Ovary (tissue), 7 donors: ENCODE measurements at regions not wholly inside any gene's neighbourhood (a gene's known extent, or its start where the extent isn't known, plus 50 kb on each side); places are given as distances from the start of the nearest gene placed in this dataset.

ENCODE experiments used
- DNase-seq, 5 donors: peaks; one replicate each; pipeline ENCODE4 v3.0.0-alpha.2; 2019 to 2020
- H3K27ac ChIP-seq, 2 donors: fragments of 200-600 bp; one replicate each; pipeline versions ENCODE4 v1.5.1 to v1.8.0; 2019 to 2022
- H3K27me3 ChIP-seq: fragments of 200-600 bp; one replicate; pipeline ENCODE4 v1.8.0; 2022
- H3K36me3 ChIP-seq: fragments of 200-600 bp; sonication (generic); one replicate; pipeline ENCODE4 v1.5.1; 2019
- H3K4me1 ChIP-seq: one replicate; pipeline ENCODE4 v1.8.1; 2013; ENCODE audit warnings: mild to moderate bottlenecking, moderate library complexity; ENCODE audit not compliant: insufficient read depth
- H3K4me3 ChIP-seq: fragments of 200-600 bp; sonication (generic); one replicate; pipeline ENCODE4 v1.5.1; 2017
- H3K9me3 ChIP-seq, 2 donors: fragments of 200-600 bp in 1 of 2; sonication (generic) in 1 of 2; one replicate each; pipeline versions ENCODE4 v1.5.1 to v1.8.1; 2013 to 2019; ENCODE audit warnings: mild to moderate bottlenecking in 1 of 2, moderate library complexity in 1 of 2
- EP300 ChIP-seq: sonication (generic); formaldehyde crosslinking; IDR thresholded peaks from one replicate; pipeline ENCODE4 v1.6.1; 2017; ENCODE audit warnings: antibody characterized with exemption
- POLR2A ChIP-seq: fragments of 450-650 bp; IDR thresholded peaks from one replicate; pipeline ENCODE4 v1.6.1; 2017; ENCODE audit warnings: antibody characterized with exemption, mild to moderate bottlenecking, moderate library complexity
- WGBS, 3 donors: extraction: QIAGEN DNeasy Blood & Tissue Kit in 1 of 3; methylation state at CpG; one replicate each; pipeline versions ENCODE4 v1.1.5 to v1.1.7; 2013 to 2017; 5-methylcytosine and 5-hydroxymethylcytosine counted together
- intact Hi-C, 4 donors: fragments of 100-400 bp; cut with DNase I; formaldehyde crosslinking; loops; one replicate each; pipeline versions ENCODE4 v1.11.0 to v1.15.1; 2022 to 2023
- TF ChIP-seq, protein P1 (sequence below), 3 donors: fragments of 450-650 bp in 2 of 3; fragments of 200-600 bp in 1 of 3; IDR thresholded peaks; one replicate each; pipeline versions ENCODE4 v1.5.1 to v1.8.0; 2016 to 2022; ENCODE audit warnings: antibody characterized with exemption in 3 of 3, mild to moderate bottlenecking in 1 of 3
- donor health status: DM: no; HTN: no; CAD: no; lungs with moderate emphysema.
- donor health status: DM: no; HTN: no; CAD: no.
- donor health status: Bipolar disorder and iron deficiency.
- donor health status: DM: no; HTN: no; CAD: no.
- donor health status: DM: yes; HTN: yes; CAD: no.

DNA sequence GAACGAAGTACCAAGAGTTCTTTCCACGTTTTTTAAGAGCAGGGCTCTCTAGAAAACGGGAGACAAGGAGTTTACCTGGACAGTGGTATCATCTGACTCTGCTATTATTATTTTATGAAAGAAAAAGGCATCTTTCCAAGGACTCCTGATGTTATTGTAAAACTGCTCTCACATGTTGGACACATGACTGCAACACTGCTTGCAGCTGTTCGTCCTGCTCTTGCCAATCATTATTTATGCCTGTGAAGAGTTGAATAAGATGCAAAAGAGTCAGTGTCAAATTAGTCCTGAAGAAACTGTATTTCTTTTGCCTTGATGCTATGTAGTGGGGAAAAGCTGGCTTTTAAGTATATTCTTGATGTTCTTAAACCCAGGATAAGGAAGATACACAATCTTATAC lies 284.5 kb upstream of the PTGER4 start:
- Histone ChIP-seq H3K36me3 (no peaks in the 10 kb centered on the region), H3K27ac (no peak overlapping the region), H3K9me3 (no peaks in the 10 kb centered on the region), H3K4me3 (no peak overlapping the region), H3K4me1 (no peaks in the 10 kb centered on the region), H3K27me3 (no peaks in the 10 kb centered on the region)
- no peak for DNase-seq
- TF ChIP-seq EP300 (no peak), POLR2A (no peak)
- TF ChIP-seq, protein P1, sequence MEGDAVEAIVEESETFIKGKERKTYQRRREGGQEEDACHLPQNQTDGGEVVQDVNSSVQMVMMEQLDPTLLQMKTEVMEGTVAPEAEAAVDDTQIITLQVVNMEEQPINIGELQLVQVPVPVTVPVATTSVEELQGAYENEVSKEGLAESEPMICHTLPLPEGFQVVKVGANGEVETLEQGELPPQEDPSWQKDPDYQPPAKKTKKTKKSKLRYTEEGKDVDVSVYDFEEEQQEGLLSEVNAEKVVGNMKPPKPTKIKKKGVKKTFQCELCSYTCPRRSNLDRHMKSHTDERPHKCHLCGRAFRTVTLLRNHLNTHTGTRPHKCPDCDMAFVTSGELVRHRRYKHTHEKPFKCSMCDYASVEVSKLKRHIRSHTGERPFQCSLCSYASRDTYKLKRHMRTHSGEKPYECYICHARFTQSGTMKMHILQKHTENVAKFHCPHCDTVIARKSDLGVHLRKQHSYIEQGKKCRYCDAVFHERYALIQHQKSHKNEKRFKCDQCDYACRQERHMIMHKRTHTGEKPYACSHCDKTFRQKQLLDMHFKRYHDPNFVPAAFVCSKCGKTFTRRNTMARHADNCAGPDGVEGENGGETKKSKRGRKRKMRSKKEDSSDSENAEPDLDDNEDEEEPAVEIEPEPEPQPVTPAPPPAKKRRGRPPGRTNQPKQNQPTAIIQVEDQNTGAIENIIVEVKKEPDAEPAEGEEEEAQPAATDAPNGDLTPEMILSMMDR (IDR thresholded peaks at IDR 0.05): no peak
- intact Hi-C loops: no loop called here
- 15 to 37% (median 17%) methylated on average over 4 of the region's 4 CpGs for WGBS, 3 donors

DNA sequence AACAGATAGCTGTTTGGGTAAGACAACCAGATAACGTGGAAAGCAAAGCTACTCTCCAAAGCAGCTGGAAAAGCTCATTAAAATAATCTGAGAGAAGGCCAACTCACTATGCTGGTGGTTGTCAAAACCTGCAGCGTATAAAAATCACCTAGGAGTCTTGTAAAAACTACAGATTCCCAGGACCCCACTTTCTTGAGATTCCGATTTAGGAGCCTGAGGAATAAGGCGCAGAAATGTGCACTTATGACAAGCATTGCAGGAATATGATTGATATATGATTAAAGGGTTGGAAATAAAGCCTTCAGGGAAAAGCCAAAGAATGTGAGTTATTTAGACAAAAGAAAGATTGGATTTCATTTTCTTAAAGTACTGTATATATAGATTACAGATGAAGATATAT lies 285.0 kb upstream of the PTGER4 start:
- Histone ChIP-seq H3K27me3 (no peaks in the 10 kb centered on the region), H3K4me3 (no peak overlapping the region), H3K36me3 (no peaks in the 10 kb centered on the region), H3K4me1 (no peaks in the 10 kb centered on the region), H3K9me3 (no peaks in the 10 kb centered on the region), H3K27ac (no peak overlapping the region)
- 34 to 56% (median 37%) methylated on average over 4 of the region's 4 CpGs for WGBS, 3 donors
- DNase-seq: no peak
- intact Hi-C loops: no loop called here
- TF ChIP-seq POLR2A: no peak
- no peak for TF ChIP-seq EP300
- TF ChIP-seq, protein P1 (IDR thresholded peaks at IDR 0.05): no peak

DNA sequence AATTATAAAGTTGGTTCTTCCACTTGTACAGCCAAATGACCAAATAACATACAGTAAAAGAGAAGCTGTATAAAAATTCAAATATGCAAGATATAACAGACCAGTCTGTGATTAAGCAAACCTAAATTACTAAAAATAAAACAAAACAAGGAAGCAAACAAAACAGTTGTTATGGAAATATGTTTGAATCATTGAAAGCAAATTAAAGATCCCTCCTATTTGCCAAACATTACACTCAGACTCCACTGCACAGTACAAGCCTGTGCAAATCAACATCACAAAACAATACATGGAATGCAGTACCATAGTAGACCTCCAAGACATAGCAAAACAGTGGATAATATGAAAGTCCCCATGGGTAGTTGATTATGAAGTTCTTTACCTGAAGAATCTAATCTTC lies 288.1 kb upstream of the PTGER4 start:
- H3K27me3 ChIP-seq: no peaks in the 10 kb centered on the region
- TF ChIP-seq POLR2A (no peak), EP300 (no peak)
- TF ChIP-seq, protein P1 (IDR thresholded peaks at IDR 0.05): no peak
- H3K9me3 ChIP-seq: no peaks in the 10 kb centered on the region
- no peak overlapping the region for H3K27ac ChIP-seq
- no peaks in the 10 kb centered on the region for H3K36me3 ChIP-seq
- H3K4me1 ChIP-seq: no peaks in the 10 kb centered on the region
- H3K4me3 ChIP-seq: no peak overlapping the region
- intact Hi-C loops: no loop called here
- no peak for DNase-seq

DNA sequence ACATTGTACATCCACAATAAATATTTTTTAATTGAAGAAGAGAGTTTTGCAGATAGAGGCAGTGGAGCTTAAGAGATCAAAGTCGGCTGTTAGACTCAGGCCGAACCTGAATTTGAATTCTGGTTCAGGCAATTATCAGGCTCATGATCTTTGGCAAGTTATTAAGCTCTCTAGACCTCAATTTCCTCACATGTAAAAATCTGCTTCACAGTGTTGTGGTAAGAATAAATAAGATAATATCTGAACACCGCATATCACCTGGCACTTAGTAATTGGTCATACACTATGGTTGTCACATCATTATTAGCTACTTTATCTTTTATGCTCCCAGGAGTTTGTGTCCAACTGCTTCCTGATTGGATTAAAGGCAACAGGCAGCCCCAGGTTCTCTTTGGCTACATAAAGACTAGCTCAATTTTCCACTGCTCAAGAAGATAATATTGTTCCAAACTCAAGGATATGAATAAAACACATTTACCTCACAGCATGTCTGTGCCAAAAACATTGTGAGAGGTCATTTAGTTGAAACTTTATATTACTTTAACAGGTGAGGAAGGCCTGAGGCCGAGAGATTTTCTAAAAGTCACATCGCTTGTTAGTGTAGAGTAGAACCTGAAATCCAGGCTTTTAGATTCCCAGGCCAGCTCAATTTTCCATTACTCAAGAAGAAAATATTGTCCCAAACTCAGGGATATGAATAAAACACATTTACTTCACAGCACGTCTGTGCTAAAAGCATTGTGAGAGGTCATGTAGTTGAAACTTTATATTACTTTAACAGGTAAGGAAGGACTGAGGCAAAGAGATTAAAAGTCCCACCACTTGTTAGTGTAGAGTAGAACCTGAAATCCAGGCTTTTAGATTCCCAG lies 289.2 kb upstream of the PTGER4 start:
- Histone ChIP-seq H3K36me3 (no peaks in the 10 kb centered on the region), H3K27ac (no peak overlapping the region), H3K4me1 (no peaks in the 10 kb centered on the region), H3K9me3 (no peaks in the 10 kb centered on the region), H3K27me3 (no peaks in the 10 kb centered on the region), H3K4me3 (no peak overlapping the region)
- intact Hi-C loops: no loop called here
- WGBS, 3 donors: 83 to 90% (median 85%) methylated on average over 6 of the region's 6 CpGs
- no peak for TF ChIP-seq EP300
- no peak for DNase-seq

DNA sequence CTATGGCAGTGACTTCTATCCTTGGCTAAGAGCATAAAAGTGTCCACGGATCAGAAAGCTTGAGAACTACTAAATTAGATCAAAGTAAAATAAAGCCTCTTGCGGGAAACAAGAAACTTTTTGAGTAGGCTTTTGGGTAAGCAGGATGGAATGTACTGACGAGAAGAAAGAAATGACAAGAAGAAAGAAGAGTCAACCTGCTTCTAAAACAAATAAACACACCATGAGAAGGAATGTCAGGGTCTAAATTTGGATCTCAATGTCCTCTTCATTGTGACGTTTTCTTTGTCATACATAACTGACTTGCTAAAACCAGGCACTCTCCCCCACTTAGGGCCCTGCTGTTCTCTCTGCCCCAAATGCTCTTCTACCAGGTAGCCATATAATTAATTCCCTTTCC lies 290.1 kb upstream of the PTGER4 start:
- WGBS, 3 donors: 71 to 86% (median 79%) methylated on average over 4 of the region's 4 CpGs
- TF ChIP-seq POLR2A (no peak), EP300 (no peak)
- TF ChIP-seq, protein P1 (IDR thresholded peaks at IDR 0.05): no peak
- no peak for DNase-seq
- no peaks in the 10 kb centered on the region for H3K4me1 ChIP-seq
- no peak overlapping the region for H3K4me3 ChIP-seq
- intact Hi-C loops: no loop called here
- no peaks in the 10 kb centered on the region for H3K9me3 ChIP-seq
- no peaks in the 10 kb centered on the region for H3K36me3 ChIP-seq
- no peak overlapping the region for H3K27ac ChIP-seq
- H3K27me3 ChIP-seq: no peaks in the 10 kb centered on the region
